Panc1 (cell line): ENCODE measurements at regions not wholly inside any gene's neighbourhood (a gene's known extent, or its start where the extent isn't known, plus 50 kb on each side); places are given as distances from the start of the nearest gene placed in this dataset.

Source experiments
- POLR2AphosphoS5 ChIP-seq: IDR thresholded peaks from 2 replicates; pipeline ENCODE4 v1.6.1; 2012; ENCODE audit warnings: mild to moderate bottlenecking, low read depth, low read length, moderate library complexity
- SIN3A ChIP-seq: IDR thresholded peaks from 2 replicates; pipeline ENCODE4 v1.6.1; 2012; ENCODE audit warnings: low read depth, mild to moderate bottlenecking, low read length, moderate library complexity, borderline replicate concordance; ENCODE audit not compliant: insufficient read depth
- TCF7L2 ChIP-seq: IDR thresholded peaks from 2 replicates; pipeline ENCODE4 v1.6.1; 2011; ENCODE audit warnings: mild to moderate bottlenecking, low read depth, low read length, inconsistent platforms
- TF ChIP-seq, protein P1 (sequence below), 2 experiments: IDR thresholded peaks; 2 replicates each; pipeline ENCODE4 v1.6.1; 2011 to 2012; ENCODE audit warnings: low read depth in 2 of 2, control low read depth in 1 of 2, low read length in 1 of 2, mild to moderate bottlenecking in 1 of 2, moderate library complexity in 1 of 2; ENCODE audit not compliant: insufficient read depth in 1 of 2
- TF ChIP-seq, protein P2 (sequence below): fragments of 450-650 bp; IDR thresholded peaks from 2 replicates; pipeline ENCODE4 v1.5.1; 2017; ENCODE audit warnings: mild to moderate bottlenecking

DNA sequence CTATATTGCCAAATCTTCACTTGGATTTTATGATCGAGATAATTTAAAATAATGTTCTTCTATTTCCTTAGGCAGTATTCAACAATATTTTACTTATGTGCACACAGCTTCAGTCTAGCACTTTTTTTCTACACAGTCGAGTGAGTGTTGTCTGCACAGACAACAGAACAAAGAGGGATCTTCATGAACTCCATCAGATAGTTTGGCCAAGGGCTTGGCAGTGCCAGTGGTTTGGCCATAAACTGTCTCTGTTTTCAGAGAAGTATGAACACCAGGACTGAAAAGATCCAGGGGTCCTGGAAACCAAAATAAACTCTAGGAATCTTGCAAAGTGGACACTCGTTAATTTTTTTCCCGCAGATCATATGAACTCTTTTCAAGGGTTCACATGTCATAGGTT, 547.3 kb downstream of the PLCL1 start:
- TF ChIP-seq, protein P1, sequence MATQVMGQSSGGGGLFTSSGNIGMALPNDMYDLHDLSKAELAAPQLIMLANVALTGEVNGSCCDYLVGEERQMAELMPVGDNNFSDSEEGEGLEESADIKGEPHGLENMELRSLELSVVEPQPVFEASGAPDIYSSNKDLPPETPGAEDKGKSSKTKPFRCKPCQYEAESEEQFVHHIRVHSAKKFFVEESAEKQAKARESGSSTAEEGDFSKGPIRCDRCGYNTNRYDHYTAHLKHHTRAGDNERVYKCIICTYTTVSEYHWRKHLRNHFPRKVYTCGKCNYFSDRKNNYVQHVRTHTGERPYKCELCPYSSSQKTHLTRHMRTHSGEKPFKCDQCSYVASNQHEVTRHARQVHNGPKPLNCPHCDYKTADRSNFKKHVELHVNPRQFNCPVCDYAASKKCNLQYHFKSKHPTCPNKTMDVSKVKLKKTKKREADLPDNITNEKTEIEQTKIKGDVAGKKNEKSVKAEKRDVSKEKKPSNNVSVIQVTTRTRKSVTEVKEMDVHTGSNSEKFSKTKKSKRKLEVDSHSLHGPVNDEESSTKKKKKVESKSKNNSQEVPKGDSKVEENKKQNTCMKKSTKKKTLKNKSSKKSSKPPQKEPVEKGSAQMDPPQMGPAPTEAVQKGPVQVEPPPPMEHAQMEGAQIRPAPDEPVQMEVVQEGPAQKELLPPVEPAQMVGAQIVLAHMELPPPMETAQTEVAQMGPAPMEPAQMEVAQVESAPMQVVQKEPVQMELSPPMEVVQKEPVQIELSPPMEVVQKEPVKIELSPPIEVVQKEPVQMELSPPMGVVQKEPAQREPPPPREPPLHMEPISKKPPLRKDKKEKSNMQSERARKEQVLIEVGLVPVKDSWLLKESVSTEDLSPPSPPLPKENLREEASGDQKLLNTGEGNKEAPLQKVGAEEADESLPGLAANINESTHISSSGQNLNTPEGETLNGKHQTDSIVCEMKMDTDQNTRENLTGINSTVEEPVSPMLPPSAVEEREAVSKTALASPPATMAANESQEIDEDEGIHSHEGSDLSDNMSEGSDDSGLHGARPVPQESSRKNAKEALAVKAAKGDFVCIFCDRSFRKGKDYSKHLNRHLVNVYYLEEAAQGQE (IDR thresholded peaks at IDR 0.05; ENCODE audit: insufficient read depth in 1 of 2, low read depth in 2 of 2, low read length in 1 of 2): no peak
- TF ChIP-seq, protein P2, sequence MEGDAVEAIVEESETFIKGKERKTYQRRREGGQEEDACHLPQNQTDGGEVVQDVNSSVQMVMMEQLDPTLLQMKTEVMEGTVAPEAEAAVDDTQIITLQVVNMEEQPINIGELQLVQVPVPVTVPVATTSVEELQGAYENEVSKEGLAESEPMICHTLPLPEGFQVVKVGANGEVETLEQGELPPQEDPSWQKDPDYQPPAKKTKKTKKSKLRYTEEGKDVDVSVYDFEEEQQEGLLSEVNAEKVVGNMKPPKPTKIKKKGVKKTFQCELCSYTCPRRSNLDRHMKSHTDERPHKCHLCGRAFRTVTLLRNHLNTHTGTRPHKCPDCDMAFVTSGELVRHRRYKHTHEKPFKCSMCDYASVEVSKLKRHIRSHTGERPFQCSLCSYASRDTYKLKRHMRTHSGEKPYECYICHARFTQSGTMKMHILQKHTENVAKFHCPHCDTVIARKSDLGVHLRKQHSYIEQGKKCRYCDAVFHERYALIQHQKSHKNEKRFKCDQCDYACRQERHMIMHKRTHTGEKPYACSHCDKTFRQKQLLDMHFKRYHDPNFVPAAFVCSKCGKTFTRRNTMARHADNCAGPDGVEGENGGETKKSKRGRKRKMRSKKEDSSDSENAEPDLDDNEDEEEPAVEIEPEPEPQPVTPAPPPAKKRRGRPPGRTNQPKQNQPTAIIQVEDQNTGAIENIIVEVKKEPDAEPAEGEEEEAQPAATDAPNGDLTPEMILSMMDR: no peak
- no peak for TF ChIP-seq SIN3A
- TF ChIP-seq TCF7L2: no peak
- no peak for TF ChIP-seq POLR2AphosphoS5
